Liver (tissue), 8 donors: ENCODE measurements at regions not wholly inside any gene's neighbourhood (a gene's known extent, or its start where the extent isn't known, plus 50 kb on each side); places are given as distances from the start of the nearest gene placed in this dataset.

Source experiments
- DNase-seq: peaks from one replicate; pipeline ENCODE4 v3.0.0-alpha.2; 2017; ENCODE audit warnings: low spot score
- H3K27ac ChIP-seq, 2 donors: one replicate each; pipeline ENCODE4 v1.7.0; 2013; ENCODE audit warnings: inconsistent platforms in 2 of 2, low read length in 2 of 2, control low read depth in 1 of 2, low read depth in 1 of 2, mild to moderate bottlenecking in 1 of 2
- H3K27me3 ChIP-seq, 4 donors: one replicate each; pipeline versions ENCODE4 v1.6.1 to v1.7.0; 2013; ENCODE audit warnings: low read length in 3 of 4, inconsistent platforms in 1 of 4, mild to moderate bottlenecking in 1 of 4, moderate library complexity in 1 of 4; ENCODE audit not compliant: control insufficient read depth in 4 of 4, insufficient read depth in 4 of 4
- H3K36me3 ChIP-seq, 4 donors: one replicate each; pipeline versions ENCODE4 v1.6.1 to v1.7.0; 2013; ENCODE audit warnings: low read length in 3 of 4, mild to moderate bottlenecking in 3 of 4, low read depth in 1 of 4, moderate library complexity in 1 of 4; ENCODE audit not compliant: control insufficient read depth in 4 of 4, insufficient read depth in 3 of 4
- H3K4me1 ChIP-seq, 4 donors: one replicate each; pipeline versions ENCODE4 v1.6.1 to v1.7.0; 2013; ENCODE audit warnings: low read length in 3 of 4, mild to moderate bottlenecking in 3 of 4, moderate library complexity in 1 of 4; ENCODE audit not compliant: control insufficient read depth in 4 of 4, insufficient read depth in 4 of 4
- H3K4me3 ChIP-seq, 3 donors: one replicate each; pipeline versions ENCODE4 v1.6.1 to v1.7.0; 2013; ENCODE audit warnings: low read length in 3 of 3, control low read depth in 1 of 3, low read depth in 1 of 3, mild to moderate bottlenecking in 1 of 3
- H3K9ac ChIP-seq, 2 donors: one replicate each; pipeline ENCODE4 v1.7.0; 2013; ENCODE audit warnings: low read length in 2 of 2, mild to moderate bottlenecking in 2 of 2, moderate library complexity in 2 of 2, control low read depth in 1 of 2, low read depth in 1 of 2
- H3K9me3 ChIP-seq, 4 donors: one replicate each; pipeline versions ENCODE4 v1.6.1 to v1.7.0; 2013; ENCODE audit warnings: low read length in 3 of 4; ENCODE audit not compliant: control insufficient read depth in 4 of 4
- EGR1 ChIP-seq, 2 donors: IDR thresholded peaks; 2 replicates each; pipeline ENCODE4 v1.6.1; 2016 to 2018; ENCODE audit warnings: antibody characterized with exemption in 2 of 2, low read depth in 2 of 2
- FOXA1 ChIP-seq: IDR thresholded peaks from 2 replicates; pipeline ENCODE4 v1.6.1; 2016; ENCODE audit warnings: antibody characterized with exemption
- FOXA2 ChIP-seq: IDR thresholded peaks from 2 replicates; pipeline ENCODE4 v1.6.1; 2016; ENCODE audit warnings: antibody characterized with exemption
- GABPA ChIP-seq, 2 donors: IDR thresholded peaks in 1 of 2; conservative IDR thresholded peaks in 1 of 2; 2 replicates each; pipeline ENCODE4 v1.6.1; 2016; ENCODE audit warnings: antibody characterized with exemption in 2 of 2, mild to moderate bottlenecking in 1 of 2, moderate library complexity in 1 of 2
- HNF4A ChIP-seq, 2 donors: conservative IDR thresholded peaks; 2 replicates each; pipeline ENCODE4 v1.6.1; 2016; ENCODE audit warnings: antibody characterized with exemption in 2 of 2, mild to moderate bottlenecking in 2 of 2
- HNF4G ChIP-seq: IDR thresholded peaks from 2 replicates; pipeline ENCODE4 v1.6.1; 2016; ENCODE audit warnings: antibody characterized with exemption
- JUND ChIP-seq, 2 donors: IDR thresholded peaks; 2 replicates each; pipeline ENCODE4 v1.6.1; 2016; ENCODE audit warnings: antibody characterized with exemption in 2 of 2
- NR2F2 ChIP-seq: IDR thresholded peaks from 2 replicates; pipeline ENCODE4 v1.6.1; 2016; ENCODE audit warnings: antibody characterized with exemption
- RAD21 ChIP-seq, 2 donors: IDR thresholded peaks; 2 replicates each; pipeline ENCODE4 v1.6.1; 2016; ENCODE audit warnings: antibody characterized with exemption in 2 of 2, mild to moderate bottlenecking in 2 of 2
- RXRA ChIP-seq, 2 donors: IDR thresholded peaks; 2 replicates each; pipeline ENCODE4 v1.6.1; 2017 to 2018; ENCODE audit warnings: antibody characterized with exemption in 2 of 2, mild to moderate bottlenecking in 1 of 2
- SP1 ChIP-seq: IDR thresholded peaks from 2 replicates; pipeline ENCODE4 v1.6.1; 2018; ENCODE audit warnings: antibody characterized with exemption, mild to moderate bottlenecking
- TAF1 ChIP-seq: conservative IDR thresholded peaks from 2 replicates; pipeline ENCODE4 v1.6.1; 2016; ENCODE audit warnings: antibody characterized with exemption, mild to moderate bottlenecking
- YY1 ChIP-seq: IDR thresholded peaks from 2 replicates; pipeline ENCODE4 v1.6.1; 2016; ENCODE audit warnings: antibody characterized with exemption, mild to moderate bottlenecking
- WGBS: extraction: QIAGEN DNeasy Blood & Tissue Kit; methylation state at CpG from one replicate; pipeline ENCODE4 v1.1.7; 2013; 5-methylcytosine and 5-hydroxymethylcytosine counted together
- TF ChIP-seq, protein P1 (sequence below): IDR thresholded peaks from 2 replicates; pipeline ENCODE4 v1.6.1; 2016; ENCODE audit warnings: antibody characterized with exemption
- TF ChIP-seq, protein P2 (sequence below): fragments of 150-350 bp; IDR thresholded peaks from 2 replicates; pipeline ENCODE4 v1.5.1; 2017; ENCODE audit warnings: improper control_type of control experiment, low read depth, low read length; ENCODE audit not compliant: missing input control
- TF ChIP-seq, protein P3 (sequence below): IDR thresholded peaks from 2 replicates; pipeline ENCODE4 v1.6.1; 2016; ENCODE audit warnings: antibody characterized with exemption
- donor health status: healthy.
- donor health status: healthy.
- donor health status: healthy.
- donor health status: healthy.
- donor health status: healthy.

DNA sequence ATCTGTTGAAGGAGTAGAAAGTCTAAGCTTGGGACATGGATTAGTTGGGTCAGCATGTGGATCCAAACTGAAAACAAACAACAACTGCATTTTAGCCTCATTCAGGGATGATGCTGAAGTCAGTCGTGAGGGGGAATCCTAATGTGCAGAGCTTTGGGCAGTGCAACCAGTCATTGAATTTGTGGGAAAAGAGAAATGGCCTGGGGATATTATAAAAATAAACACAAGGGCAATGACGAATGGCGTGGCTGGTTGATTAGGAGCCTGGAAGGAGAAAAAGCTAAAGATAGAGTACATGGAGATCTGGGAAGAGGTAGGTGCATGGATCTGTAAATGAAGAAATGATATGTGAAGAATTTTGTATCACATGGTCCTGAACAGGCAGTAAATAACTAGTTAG lies 477.6 kb downstream of the TLE1 start:
- TF ChIP-seq JUND (IDR thresholded peaks at IDR 0.05) (no peak), NR2F2 (no peak), SP1 (no peak), EGR1 (IDR thresholded peaks at IDR 0.05; ENCODE audit: low read depth in 2 of 2) (no peak), YY1 (no peak), FOXA1 (no peak), HNF4A (conservative IDR thresholded peaks at IDR 0.05) (no peak), RAD21 (IDR thresholded peaks at IDR 0.05) (no peak), FOXA2 (no peak), RXRA (IDR thresholded peaks at IDR 0.05) (no peak), TAF1 (no peak), GABPA (IDR thresholded peaks at IDR 0.05 in 1 of 2, conservative IDR thresholded peaks at IDR 0.05 in 1 of 2) (no peak)
- TF ChIP-seq, protein P1, sequence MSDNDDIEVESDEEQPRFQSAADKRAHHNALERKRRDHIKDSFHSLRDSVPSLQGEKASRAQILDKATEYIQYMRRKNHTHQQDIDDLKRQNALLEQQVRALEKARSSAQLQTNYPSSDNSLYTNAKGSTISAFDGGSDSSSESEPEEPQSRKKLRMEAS, result no peak
- TF ChIP-seq, protein P2, sequence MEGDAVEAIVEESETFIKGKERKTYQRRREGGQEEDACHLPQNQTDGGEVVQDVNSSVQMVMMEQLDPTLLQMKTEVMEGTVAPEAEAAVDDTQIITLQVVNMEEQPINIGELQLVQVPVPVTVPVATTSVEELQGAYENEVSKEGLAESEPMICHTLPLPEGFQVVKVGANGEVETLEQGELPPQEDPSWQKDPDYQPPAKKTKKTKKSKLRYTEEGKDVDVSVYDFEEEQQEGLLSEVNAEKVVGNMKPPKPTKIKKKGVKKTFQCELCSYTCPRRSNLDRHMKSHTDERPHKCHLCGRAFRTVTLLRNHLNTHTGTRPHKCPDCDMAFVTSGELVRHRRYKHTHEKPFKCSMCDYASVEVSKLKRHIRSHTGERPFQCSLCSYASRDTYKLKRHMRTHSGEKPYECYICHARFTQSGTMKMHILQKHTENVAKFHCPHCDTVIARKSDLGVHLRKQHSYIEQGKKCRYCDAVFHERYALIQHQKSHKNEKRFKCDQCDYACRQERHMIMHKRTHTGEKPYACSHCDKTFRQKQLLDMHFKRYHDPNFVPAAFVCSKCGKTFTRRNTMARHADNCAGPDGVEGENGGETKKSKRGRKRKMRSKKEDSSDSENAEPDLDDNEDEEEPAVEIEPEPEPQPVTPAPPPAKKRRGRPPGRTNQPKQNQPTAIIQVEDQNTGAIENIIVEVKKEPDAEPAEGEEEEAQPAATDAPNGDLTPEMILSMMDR, result no peak
- no peaks in the 10 kb centered on the region for H3K27me3 ChIP-seq
- no peaks in the 10 kb centered on the region for H3K4me1 ChIP-seq
- no peak overlapping the region for H3K9ac ChIP-seq
- H3K9me3 ChIP-seq, result no peaks in the 10 kb centered on the region
- DNase-seq, result no peak
- 92% methylated on average over 3 of the region's 3 CpGs for WGBS
- H3K4me3 ChIP-seq, result no peak overlapping the region
- no peak overlapping the region for H3K27ac ChIP-seq
- no peaks in the 10 kb centered on the region for H3K36me3 ChIP-seq

DNA sequence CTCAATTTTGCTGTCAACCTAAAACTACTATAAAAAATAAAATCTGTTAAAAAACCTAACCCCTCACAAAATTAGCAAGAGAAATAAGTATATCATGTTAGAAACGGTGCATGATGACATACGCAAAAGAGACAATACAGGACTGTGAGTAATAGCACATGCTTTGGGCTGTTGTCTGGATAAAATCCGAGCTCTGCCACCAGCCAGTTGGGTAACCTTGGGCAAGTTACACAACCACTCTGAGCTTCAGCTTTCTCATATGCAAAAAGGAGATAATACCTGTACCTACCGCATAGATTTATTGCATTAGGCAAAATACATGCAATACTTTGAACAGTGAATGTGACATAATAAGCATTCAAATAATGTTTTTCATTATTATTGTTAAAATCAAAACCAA lies 481.7 kb downstream of the TLE1 start:
- no peaks in the 10 kb centered on the region for H3K27me3 ChIP-seq
- H3K9me3 ChIP-seq, result no peaks in the 10 kb centered on the region
- H3K4me1 ChIP-seq, result no peaks in the 10 kb centered on the region
- TF ChIP-seq SP1, result no peak
- TF ChIP-seq YY1, result no peak
- TF ChIP-seq HNF4G, result no peak
- TF ChIP-seq FOXA2, result no peak
- TF ChIP-seq, protein P2, result no peak
- TF ChIP-seq NR2F2, result no peak
- TF ChIP-seq EGR1 (IDR thresholded peaks at IDR 0.05; ENCODE audit: low read depth in 2 of 2), result no peak
- WGBS, result 91% methylated on average over 4 of the region's 4 CpGs
- no peaks in the 10 kb centered on the region for H3K36me3 ChIP-seq
- H3K27ac ChIP-seq, result no peak overlapping the region
- H3K9ac ChIP-seq, result no peak overlapping the region
- no peak overlapping the region for H3K4me3 ChIP-seq
- no peak for DNase-seq

DNA sequence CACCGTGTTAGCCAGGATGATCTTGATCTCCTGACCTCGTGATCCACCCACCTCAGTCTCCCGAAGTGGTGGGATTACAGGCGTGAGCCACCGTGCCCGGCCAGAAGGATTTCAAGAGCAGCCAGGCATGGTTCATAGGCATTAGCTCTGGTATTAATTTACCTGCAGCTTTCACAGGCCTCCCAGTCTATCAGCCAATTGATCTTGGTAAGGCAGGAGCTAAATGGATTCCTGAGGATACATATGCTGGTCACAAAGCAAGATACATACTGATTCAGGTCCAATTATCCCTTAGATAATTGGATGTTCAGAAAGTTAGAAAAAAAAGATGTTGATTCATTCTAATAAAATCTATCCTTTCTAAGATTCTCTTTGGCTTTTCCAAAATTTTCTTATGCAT lies 487.1 kb downstream of the TLE1 start:
- TF ChIP-seq SP1 (no peak), EGR1 (IDR thresholded peaks at IDR 0.05; ENCODE audit: low read depth in 2 of 2) (no peak), HNF4G (no peak), YY1 (no peak), FOXA2 (no peak), GABPA (IDR thresholded peaks at IDR 0.05 in 1 of 2, conservative IDR thresholded peaks at IDR 0.05 in 1 of 2) (no peak)
- TF ChIP-seq, protein P3, sequence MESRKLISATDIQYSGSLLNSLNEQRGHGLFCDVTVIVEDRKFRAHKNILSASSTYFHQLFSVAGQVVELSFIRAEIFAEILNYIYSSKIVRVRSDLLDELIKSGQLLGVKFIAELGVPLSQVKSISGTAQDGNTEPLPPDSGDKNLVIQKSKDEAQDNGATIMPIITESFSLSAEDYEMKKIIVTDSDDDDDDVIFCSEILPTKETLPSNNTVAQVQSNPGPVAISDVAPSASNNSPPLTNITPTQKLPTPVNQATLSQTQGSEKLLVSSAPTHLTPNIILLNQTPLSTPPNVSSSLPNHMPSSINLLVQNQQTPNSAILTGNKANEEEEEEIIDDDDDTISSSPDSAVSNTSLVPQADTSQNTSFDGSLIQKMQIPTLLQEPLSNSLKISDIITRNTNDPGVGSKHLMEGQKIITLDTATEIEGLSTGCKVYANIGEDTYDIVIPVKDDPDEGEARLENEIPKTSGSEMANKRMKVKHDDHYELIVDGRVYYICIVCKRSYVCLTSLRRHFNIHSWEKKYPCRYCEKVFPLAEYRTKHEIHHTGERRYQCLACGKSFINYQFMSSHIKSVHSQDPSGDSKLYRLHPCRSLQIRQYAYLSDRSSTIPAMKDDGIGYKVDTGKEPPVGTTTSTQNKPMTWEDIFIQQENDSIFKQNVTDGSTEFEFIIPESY, result no peak
- no peak for DNase-seq
- Histone ChIP-seq H3K27me3 (no peaks in the 10 kb centered on the region), H3K4me1 (no peaks in the 10 kb centered on the region), H3K9me3 (no peaks in the 10 kb centered on the region), H3K36me3 (no peaks in the 10 kb centered on the region), H3K27ac (no peak overlapping the region), H3K4me3 (no peak overlapping the region), H3K9ac (no peak overlapping the region)
- WGBS, result 92% methylated on average over 6 of the region's 6 CpGs
